SKM-1 (cell line): ENCODE measurements at regions not wholly inside any gene's neighbourhood (a gene's known extent, or its start where the extent isn't known, plus 50 kb on each side); places are given as distances from the start of the nearest gene placed in this dataset.

Experiments used
- DNase-seq: peaks from one replicate; lab custom pipeline; 2025; ENCODE audit not compliant: unreplicated experiment; lab: John Stamatoyannopoulos, UW

- no peak for DNase-seq
Measured at GRCh38 chr3:178300441-178300959, 235.7 kb upstream of the KCNMB2 start.

GRCh38 chr3:178302966-178303930 is 233.0 kb upstream of the KCNMB2 start:
- DNase-seq: no peak

- DNase-seq: no peak
Measured at GRCh38 chr3:178304758-178305467, 231.3 kb upstream of the KCNMB2 start.

GRCh38 chr3:178306432-178307115 is 229.7 kb upstream of the KCNMB2 start:
- no peak for DNase-seq

GRCh38 chr3:178308771-178309170 is 227.5 kb upstream of the KCNMB2 start:
- DNase-seq: no peak

GRCh38 chr3:178310949-178311348 is 225.3 kb upstream of the KCNMB2 start:
- DNase-seq: no peak

GRCh38 chr3:178313716-178314115 is 222.5 kb upstream of the KCNMB2 start:
- no peak for DNase-seq

- DNase-seq: no peak
Measured at GRCh38 chr3:178318340-178318739, 217.9 kb upstream of the KCNMB2 start.

GRCh38 chr3:178318941-178319816 is 217.1 kb upstream of the KCNMB2 start:
- no peak for DNase-seq

GRCh38 chr3:178320456-178321351 is 215.5 kb upstream of the KCNMB2 start:
- DNase-seq: no peak

GRCh38 chr3:178324356-178324755 is 211.9 kb upstream of the KCNMB2 start:
- no peak for DNase-seq

- DNase-seq: no peak
Measured at GRCh38 chr3:178325330-178325729, 210.9 kb upstream of the KCNMB2 start.

- no peak for DNase-seq
Measured at GRCh38 chr3:178329936-178330335, 206.3 kb upstream of the KCNMB2 start.

- no peak for DNase-seq
Measured at GRCh38 chr3:178334239-178334638, 202.0 kb upstream of the KCNMB2 start.

- DNase-seq: no peak
Measured at GRCh38 chr3:178336336-178336735, 199.9 kb upstream of the KCNMB2 start.

GRCh38 chr3:178340506-178340905 is 195.7 kb upstream of the KCNMB2 start:
- no peak for DNase-seq

- DNase-seq: no peak
Measured at GRCh38 chr3:178341636-178342035, 194.6 kb upstream of the KCNMB2 start.

GRCh38 chr3:178342111-178342510 is 194.1 kb upstream of the KCNMB2 start:
- DNase-seq: no peak

GRCh38 chr3:178343433-178344038 is 192.7 kb upstream of the KCNMB2 start:
- DNase-seq: no peak
